Breast epithelium (tissue), 4 donors: ENCODE measurements at regions not wholly inside any gene's neighbourhood (a gene's known extent, or its start where the extent isn't known, plus 50 kb on each side); places are given as distances from the start of the nearest gene placed in this dataset.

ENCODE experiments used
- DNase-seq, 2 donors: peaks; one replicate each; pipeline ENCODE4 v3.0.0-alpha.2; 2019; ENCODE audit warnings: low spot score in 2 of 2
- H3K27ac ChIP-seq, 2 donors: fragments of 200-600 bp; sonication (generic) in 1 of 2; one replicate each; pipeline ENCODE4 v1.5.1; 2016 to 2019; ENCODE audit warnings: mild to moderate bottlenecking in 1 of 2
- H3K27me3 ChIP-seq, 2 donors: fragments of 200-600 bp; sonication (generic) in 1 of 2; one replicate each; pipeline versions ENCODE4 v1.5.1 to v1.6.0; 2017 to 2019; ENCODE audit warnings: control low read depth in 1 of 2, mild to moderate bottlenecking in 1 of 2
- H3K36me3 ChIP-seq: fragments of 200-600 bp; one replicate; pipeline ENCODE4 v1.5.1; 2019
- H3K4me1 ChIP-seq, 2 donors: fragments of 200-600 bp; sonication (generic); one replicate each; pipeline ENCODE4 v1.5.1; 2016 to 2019; ENCODE audit warnings: control low read depth in 1 of 2
- H3K4me3 ChIP-seq, 3 donors: fragments of 200-600 bp; sonication (generic); 1 replicate in 2 of 3; 2 replicates in 1 of 3; pipeline ENCODE4 v1.5.1; 2016 to 2019; ENCODE audit warnings: mild to moderate bottlenecking in 3 of 3, moderate library complexity in 2 of 3
- H3K9me3 ChIP-seq, 2 donors: fragments of 200-600 bp; sonication (generic) in 1 of 2; one replicate each; pipeline ENCODE4 v1.5.1; 2016 to 2019; ENCODE audit warnings: control low read depth in 1 of 2
- CTCF ChIP-seq, 3 donors: fragments of 450-650 bp; IDR thresholded peaks; one replicate each; pipeline ENCODE4 v1.5.1; 2016 to 2017; ENCODE audit warnings: antibody characterized with exemption in 3 of 3, mild to moderate bottlenecking in 3 of 3, moderate library complexity in 3 of 3
- POLR2A ChIP-seq: fragments of 450-650 bp; IDR thresholded peaks from one replicate; pipeline ENCODE4 v1.6.1; 2016; ENCODE audit warnings: antibody characterized with exemption, mild to moderate bottlenecking, moderate library complexity
- POLR2AphosphoS5 ChIP-seq, 3 donors: sonication (generic); formaldehyde crosslinking; IDR thresholded peaks; one replicate each; pipeline ENCODE4 v1.6.1; 2017; ENCODE audit warnings: antibody characterized with exemption in 3 of 3
- intact Hi-C: fragments of 100-400 bp; cut with DNase I; formaldehyde crosslinking; loops from one replicate; pipeline ENCODE4 v1.15.1; 2023; ENCODE audit warnings: low total_unique reads

DNA sequence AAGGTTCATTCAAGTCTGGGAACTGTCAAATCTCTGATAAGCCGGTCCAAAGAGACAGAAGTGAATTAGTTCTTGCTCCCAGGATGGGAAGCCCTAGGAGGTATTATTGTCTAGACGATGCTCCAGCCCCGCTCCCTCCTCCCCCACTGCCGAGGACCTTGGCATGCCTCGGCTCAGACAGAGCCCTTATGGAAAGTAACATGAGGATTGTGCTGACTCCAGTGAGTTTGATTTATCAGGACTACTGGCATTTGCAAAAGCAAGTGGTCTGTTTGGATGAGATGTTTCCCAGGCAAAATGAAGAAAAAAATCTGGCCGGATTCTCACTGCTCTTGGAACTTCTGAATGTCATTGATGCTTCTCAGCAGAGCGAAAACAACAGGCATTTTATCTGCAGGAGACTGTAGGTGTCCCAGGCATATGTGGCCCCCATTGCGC, 341.0 kb downstream of the ETS1 start:
- TF ChIP-seq POLR2AphosphoS5 (IDR thresholded peaks at IDR 0.05) (peak in 1 of 3 donors; percentile 52), POLR2A (no peak)
- H3K9me3 ChIP-seq, result no peaks in the 10 kb centered on the region
- peak overlapping the region in 1 of 3 donors; percentile 19 for H3K4me3 ChIP-seq
- no peaks in the 10 kb centered on the region for H3K27me3 ChIP-seq
- peak overlapping the region in 1 of 2 donors; percentile 83 for H3K27ac ChIP-seq
- H3K4me1 ChIP-seq, result no peaks in the 10 kb centered on the region
- H3K36me3 ChIP-seq, result no peaks in the 10 kb centered on the region
- peak in 1 of 2 donors; percentile 18 for DNase-seq
- intact Hi-C loops, result no loop called here

- Histone ChIP-seq H3K36me3 (no peaks in the 10 kb centered on the region), H3K4me1 (no peaks in the 10 kb centered on the region), H3K27me3 (no peaks in the 10 kb centered on the region), H3K9me3 (no peaks in the 10 kb centered on the region), H3K27ac (no peak overlapping the region), H3K4me3 (no peak overlapping the region)
- no peak for DNase-seq
- TF ChIP-seq POLR2A, result no peak
- TF ChIP-seq POLR2AphosphoS5 (IDR thresholded peaks at IDR 0.05), result no peak
- no peak for TF ChIP-seq CTCF (IDR thresholded peaks at IDR 0.05)
- intact Hi-C loops, result no loop called here
Observed at GRCh38 chr11:128244871-128245270, 342.5 kb downstream of the ETS1 start.

DNA sequence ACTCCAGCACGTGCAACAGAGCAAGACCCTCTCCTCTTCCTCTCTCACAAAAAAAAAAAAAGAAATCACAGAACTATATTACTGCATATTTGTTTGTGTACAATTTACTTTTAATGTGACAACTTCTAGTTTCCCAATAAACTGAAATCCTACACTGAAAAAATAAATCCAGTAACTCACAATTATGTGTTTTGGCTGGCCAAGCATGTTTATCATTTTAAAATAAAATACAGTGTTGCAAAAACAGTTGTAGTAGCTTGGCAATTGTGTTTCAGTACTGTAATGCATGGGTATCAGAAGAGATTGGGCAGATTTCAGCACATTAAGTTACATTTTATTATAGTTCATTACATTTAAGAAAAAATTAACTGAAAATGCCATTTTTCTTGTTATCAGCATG, 344.9 kb downstream of the ETS1 start:
- Histone ChIP-seq H3K27me3 (no peaks in the 10 kb centered on the region), H3K4me3 (no peak overlapping the region), H3K27ac (no peak overlapping the region), H3K36me3 (no peaks in the 10 kb centered on the region), H3K4me1 (no peaks in the 10 kb centered on the region), H3K9me3 (no peaks in the 10 kb centered on the region)
- no peak for TF ChIP-seq POLR2AphosphoS5 (IDR thresholded peaks at IDR 0.05)
- TF ChIP-seq CTCF (IDR thresholded peaks at IDR 0.05), result no peak
- TF ChIP-seq POLR2A, result no peak
- intact Hi-C loops, result no loop called here
- DNase-seq, result no peak

GRCh38 chr11:128240546-128240945, 346.8 kb downstream of the ETS1 start:
- Histone ChIP-seq H3K27ac (no peak overlapping the region), H3K9me3 (no peaks in the 10 kb centered on the region), H3K4me3 (no peak overlapping the region), H3K36me3 (no peaks in the 10 kb centered on the region), H3K27me3 (no peaks in the 10 kb centered on the region), H3K4me1 (no peaks in the 10 kb centered on the region)
- no peak for DNase-seq
- TF ChIP-seq CTCF (IDR thresholded peaks at IDR 0.05) (no peak), POLR2AphosphoS5 (IDR thresholded peaks at IDR 0.05) (no peak), POLR2A (no peak)
- intact Hi-C loops, result no loop called here

DNA sequence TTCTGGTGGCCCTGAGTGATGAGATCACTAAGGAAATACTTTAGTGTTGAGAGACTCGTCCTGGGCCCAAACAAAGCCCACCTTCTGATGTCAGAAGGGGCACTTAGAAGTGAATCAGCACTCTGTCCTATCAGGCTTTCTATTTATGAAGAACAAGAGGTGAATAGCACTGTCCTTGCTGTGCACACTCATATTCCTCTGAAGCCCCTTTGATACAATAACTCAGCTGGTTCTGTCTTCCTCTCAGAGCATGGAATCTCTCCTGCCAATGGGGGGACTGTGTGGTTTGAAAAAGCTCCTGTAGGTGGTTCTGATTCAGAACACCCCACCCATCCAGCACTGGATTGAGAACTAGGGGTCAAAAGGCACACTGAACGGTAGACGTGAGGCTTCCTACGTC, 348.1 kb downstream of the ETS1 start:
- Histone ChIP-seq H3K4me1 (no peaks in the 10 kb centered on the region), H3K27ac (no peak overlapping the region), H3K4me3 (no peak overlapping the region), H3K36me3 (no peaks in the 10 kb centered on the region), H3K9me3 (no peaks in the 10 kb centered on the region), H3K27me3 (no peaks in the 10 kb centered on the region)
- TF ChIP-seq POLR2AphosphoS5 (IDR thresholded peaks at IDR 0.05) (no peak), CTCF (IDR thresholded peaks at IDR 0.05) (no peak), POLR2A (no peak)
- intact Hi-C loops, result no loop called here
- no peak for DNase-seq
